GM12864 (cell line): ENCODE measurements at regions not wholly inside any gene's neighbourhood (a gene's known extent, or its start where the extent isn't known, plus 50 kb on each side); places are given as distances from the start of the nearest gene placed in this dataset.
A peak's percentile ranks its signal among the peaks of the same experiment; 100 is the strongest.

Experiments used
- DNase-seq: peaks from one replicate; pipeline ENCODE4 v3.0.0-alpha.2; 2011; ENCODE audit warnings: low read depth
- H3K4me3 ChIP-seq: 2 replicates; pipeline ENCODE4 v1.5.1; 2011; ENCODE audit warnings: mild to moderate bottlenecking, low read depth, low read length, control low read depth
- TF ChIP-seq, protein P1 (sequence below): IDR thresholded peaks from 2 replicates; pipeline ENCODE4 v1.5.1; 2011; ENCODE audit warnings: low read depth, mild to moderate bottlenecking, moderate library complexity, low read length, control low read depth, inconsistent platforms; ENCODE audit errors: missing control alignments

DNA sequence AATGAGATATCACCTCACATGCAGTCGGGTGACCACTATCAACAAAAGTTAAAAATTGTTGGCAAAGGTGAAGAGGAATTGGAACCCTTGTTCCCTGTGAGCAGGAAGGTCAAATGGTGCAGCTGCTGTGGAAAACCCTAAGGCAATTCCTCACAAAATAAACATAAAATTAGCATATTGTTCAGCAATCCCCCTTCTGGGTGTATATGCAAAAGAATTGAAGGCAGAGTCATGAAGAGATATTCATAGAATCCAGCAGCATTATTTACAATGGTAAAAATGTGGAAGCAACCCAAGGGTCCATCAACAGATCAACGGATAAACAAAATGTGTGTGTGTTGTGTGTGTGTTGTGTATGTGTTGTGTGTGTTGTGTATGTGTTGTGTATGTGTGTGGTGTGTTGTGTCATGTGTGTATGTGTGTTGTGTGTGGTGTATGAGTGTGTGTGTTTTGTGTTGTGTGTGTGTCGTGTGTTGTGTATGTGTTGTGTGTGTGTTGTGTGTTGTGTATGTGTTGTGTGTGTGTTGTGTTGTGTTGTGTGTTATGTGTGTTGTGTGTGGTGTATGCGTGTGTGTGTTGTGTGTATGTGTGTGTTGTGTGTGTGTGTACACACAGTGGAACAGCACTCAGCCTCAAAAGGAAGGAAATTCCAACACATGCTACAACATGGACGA, 245.1 kb downstream of the ERMARD start:
- no peak for DNase-seq
- TF ChIP-seq, protein P1, sequence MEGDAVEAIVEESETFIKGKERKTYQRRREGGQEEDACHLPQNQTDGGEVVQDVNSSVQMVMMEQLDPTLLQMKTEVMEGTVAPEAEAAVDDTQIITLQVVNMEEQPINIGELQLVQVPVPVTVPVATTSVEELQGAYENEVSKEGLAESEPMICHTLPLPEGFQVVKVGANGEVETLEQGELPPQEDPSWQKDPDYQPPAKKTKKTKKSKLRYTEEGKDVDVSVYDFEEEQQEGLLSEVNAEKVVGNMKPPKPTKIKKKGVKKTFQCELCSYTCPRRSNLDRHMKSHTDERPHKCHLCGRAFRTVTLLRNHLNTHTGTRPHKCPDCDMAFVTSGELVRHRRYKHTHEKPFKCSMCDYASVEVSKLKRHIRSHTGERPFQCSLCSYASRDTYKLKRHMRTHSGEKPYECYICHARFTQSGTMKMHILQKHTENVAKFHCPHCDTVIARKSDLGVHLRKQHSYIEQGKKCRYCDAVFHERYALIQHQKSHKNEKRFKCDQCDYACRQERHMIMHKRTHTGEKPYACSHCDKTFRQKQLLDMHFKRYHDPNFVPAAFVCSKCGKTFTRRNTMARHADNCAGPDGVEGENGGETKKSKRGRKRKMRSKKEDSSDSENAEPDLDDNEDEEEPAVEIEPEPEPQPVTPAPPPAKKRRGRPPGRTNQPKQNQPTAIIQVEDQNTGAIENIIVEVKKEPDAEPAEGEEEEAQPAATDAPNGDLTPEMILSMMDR = no peak
- H3K4me3 ChIP-seq = no peak overlapping the region

- TF ChIP-seq, protein P1 = no peak
- DNase-seq = no peak
- H3K4me3 ChIP-seq = no peak overlapping the region
Measured at GRCh38 chr6:169994739-169995138, 243.3 kb downstream of the ERMARD start.

GRCh38 chr6:169993861-169994481, 242.5 kb downstream of the ERMARD start:
- TF ChIP-seq, protein P1 = no peak
- DNase-seq = no peak
- H3K4me3 ChIP-seq = no peak overlapping the region

DNA sequence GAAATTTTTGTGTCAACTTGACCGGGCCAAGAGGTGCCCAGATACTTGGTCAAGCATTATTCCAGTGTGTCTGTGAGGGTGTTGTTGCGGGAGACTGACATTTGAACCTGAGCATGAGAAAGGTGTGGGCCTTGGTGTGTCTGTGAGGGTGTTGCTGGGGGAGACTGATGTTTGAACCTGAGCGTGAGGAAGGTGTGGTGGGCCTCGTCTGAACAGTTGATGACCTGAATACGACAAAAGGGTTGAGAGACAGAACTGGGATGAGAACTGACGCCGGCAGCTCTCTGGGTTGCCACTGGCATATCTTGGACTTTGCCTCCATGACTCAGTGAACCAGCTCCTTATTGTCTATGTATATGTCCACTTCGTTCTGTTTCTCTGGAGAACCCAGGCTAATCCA, 240.5 kb downstream of the ERMARD start:
- DNase-seq = no peak
- TF ChIP-seq, protein P1 = no peak
- no peak overlapping the region for H3K4me3 ChIP-seq

- DNase-seq = no peak
- TF ChIP-seq, protein P1 = no peak
- H3K4me3 ChIP-seq = no peak overlapping the region
Measured at GRCh38 chr6:169991031-169991390, 239.6 kb downstream of the ERMARD start.

DNA sequence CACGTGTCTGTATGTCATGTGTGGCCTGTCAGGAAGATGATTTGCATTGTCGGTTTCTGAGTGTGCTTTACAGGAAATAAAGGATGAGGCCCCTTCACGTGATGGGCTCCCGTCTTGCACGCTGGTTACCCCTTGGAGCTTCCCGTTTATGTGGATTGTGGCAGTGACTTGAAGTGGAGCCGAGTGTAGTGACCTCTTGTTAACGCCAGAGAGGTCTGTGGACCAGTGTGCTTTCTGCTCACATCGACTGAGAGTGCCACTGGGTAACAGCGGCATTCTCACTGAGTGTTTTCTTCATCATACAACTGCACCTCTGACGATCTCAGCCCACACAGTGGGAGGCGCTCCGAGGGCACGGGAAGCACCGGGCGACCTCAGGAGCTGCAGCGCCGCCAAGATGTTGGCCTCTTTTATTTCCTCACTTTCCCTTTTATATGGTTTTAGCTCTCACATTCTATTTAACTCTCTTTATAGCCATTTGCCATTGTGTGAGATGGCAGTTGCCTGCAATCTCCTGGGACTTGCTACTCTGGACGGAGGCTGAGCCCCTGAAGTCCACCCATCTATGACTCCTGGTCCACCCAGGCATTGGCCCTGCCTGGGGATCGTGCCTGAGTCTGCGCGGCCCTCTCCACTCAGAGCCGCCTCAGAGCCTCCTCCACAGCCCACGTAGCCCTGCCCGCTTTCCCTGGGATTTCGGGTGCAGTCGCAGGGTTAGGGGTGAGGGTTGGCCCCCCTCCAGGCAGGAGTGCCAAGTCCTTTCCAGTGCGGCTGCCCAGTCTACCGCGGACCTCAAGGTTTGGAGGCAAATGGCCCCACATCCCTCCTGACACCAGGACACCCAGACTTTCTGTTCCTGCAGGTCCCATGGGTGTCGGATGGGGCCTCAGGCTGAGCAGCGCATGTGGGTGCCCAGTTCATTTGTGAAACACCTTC, 238.9 kb downstream of the ERMARD start:
- DNase-seq = peak; percentile 12
- TF ChIP-seq, protein P1 = no peak
- H3K4me3 ChIP-seq = no peak overlapping the region
